ENCODE measurements at regions not wholly inside any gene's neighbourhood (a gene's known extent, or its start where the extent isn't known, plus 50 kb on each side); places are given as distances from the start of the nearest gene placed in this dataset.
"Not testable (repeated sequence)": the region's sequence is repeated elsewhere in the genome, so short reads cannot be mapped to it uniquely, and the experiment has no call there.

DNA sequence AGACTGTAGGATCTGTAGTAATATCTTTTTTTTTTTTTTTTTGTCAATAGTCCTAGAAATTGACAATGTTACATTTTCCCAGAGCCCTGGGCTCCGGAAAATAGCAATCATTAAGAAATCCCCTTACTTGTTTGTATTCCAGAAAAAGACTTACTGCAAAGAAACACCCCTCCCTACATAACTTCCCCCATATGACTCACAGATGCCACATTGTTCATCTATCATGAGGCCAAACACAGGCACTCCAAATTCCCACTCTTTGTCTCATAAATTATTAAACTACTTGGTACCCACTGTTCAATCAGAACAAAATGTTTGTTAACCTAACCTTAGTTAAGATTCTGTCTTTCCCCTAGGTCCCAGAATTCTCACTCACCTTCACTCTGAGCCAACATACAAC is 53.5 kb downstream of the TEX51 start:
- DNase-seq: no peak

DNA sequence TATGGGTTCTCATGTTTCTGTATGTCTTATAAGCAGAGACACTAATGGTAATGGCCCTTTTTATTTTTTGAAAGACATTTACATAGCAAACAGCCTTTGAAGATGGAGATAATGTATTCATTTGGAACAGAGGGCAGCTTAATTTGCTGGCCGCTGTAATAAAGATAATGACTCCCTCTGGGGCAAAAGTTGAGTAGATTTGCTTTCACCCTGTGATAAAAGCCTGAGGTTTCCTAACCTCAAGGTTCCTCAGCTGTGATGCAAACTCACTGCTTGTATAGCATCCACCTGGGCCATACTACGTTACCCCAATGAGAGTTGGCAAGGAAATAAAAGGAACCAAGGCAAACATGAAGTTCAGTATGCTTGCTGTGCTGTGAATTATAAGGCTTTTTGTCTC is 54.8 kb downstream of the TEX51 start:
- no peak for DNase-seq

DNA sequence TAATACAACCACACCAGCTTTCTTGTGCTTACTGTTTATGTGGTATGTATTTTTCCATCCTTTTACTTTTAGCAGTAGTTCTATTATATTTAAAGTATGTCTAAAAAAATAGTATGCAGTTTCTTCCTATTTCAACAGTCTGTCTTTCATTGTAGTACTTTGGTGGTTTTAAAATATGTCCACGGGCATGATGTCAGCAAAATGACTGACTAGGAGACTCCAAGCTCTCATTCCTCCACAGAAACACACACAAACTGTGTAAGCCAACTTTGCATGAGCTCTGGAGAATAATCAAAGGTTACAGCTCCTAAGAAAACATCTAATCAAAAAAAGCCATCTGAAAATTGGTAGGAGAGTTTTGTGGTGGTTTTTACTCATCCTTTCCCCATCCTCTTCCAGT is 56.1 kb downstream of the TEX51 start:
- DNase-seq: no peak

DNA sequence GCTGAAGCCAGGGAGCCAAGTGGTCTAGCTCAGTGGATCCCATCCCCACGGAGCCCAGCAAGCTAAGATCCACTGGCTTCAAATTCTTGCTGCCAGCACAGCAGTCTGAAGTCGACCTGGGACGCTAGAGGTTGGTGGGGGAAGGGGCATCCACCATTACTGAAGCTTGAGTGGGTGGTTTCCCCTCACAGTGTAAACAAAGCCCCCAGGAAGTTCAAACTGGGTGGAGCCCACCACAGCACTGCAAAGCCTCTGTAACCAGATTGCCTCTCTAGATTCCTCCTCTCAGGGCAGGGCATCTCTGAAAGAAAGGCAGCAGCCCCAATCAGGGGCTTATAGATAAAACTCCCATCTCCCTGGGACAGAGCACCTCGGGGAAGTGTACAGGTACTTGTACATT is 58.1 kb downstream of the TEX51 start:
- not testable (repeated sequence) for DNase-seq

DNA sequence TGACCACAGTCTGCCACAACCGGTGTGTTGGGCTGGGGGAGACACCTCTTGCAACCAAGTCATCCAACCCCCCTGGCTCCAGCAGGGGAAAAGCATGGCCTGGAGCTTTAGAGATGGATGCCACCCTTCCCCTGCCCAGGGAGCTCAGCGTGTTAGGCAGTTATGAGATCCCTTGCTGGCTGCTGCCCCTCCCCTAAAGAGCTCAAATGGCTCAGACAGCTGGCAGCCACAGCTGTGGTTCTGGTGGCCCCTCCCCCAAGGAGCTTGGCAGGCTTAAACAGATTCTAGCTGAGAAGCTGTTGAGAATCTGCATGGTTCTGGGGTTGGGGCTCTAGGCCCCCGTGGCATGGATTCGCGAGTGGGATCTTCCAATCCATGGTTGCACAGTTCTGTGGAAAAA is 64.7 kb downstream of the TEX51 start:
- no peak for DNase-seq

DNA sequence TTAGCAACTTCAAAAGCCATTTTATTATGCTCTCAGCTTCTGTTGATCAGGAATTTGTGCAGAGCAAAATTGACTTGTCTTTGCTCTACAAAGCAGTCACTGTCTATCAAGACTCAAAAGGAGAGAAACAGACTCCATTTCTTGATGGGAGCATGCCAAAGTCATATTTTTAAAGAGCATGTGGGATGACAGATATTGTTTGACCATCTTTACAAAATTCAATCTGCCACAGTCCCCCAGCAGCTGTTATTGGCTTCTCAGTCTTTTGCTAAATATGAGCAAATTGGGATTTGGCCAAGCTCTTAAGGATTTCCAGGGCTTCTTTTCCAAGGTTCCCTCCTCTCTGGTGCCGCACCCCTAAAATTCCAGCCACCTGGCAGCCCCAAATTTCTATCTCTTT is 67.9 kb downstream of the TEX51 start:
- no peak for DNase-seq

DNA sequence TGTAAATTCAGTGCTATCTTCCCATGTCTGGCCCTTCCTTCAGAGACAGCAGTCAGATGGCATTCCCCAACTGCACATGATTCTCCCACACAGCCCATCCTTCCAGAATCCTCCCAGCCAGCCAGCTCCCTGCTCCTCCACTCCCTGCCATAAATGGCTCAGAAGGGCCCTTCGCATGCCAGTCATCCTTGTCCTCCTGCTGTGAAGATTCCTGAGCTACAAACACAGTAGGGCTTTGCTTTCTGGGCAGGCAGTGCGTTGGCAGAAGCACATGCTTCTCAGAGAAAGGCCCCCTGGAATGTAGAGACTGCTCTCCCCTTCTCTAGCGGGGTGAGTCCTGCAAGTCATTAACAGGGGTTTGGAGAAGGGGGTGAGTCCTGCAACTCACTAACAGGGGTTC is 71.9 kb downstream of the TEX51 start:
- no peak for DNase-seq

DNA sequence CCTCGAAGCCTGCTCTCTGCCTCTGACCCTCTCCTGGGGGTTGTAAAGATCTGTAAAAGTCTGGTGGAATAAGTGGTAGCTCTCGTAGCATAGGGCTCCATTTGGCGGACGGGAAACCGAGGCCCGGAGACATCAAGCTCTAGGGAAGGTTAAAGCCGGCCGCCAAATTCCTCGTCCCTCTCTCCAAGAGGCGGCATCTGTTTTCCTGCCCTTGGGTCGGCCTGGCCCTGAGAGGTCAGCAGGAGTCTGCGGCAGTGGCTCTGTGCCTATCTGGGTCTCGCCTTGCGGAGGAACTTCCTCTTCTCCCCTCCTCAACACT is 72.4 kb downstream of the TEX51 start:
- no peak for DNase-seq

DNA sequence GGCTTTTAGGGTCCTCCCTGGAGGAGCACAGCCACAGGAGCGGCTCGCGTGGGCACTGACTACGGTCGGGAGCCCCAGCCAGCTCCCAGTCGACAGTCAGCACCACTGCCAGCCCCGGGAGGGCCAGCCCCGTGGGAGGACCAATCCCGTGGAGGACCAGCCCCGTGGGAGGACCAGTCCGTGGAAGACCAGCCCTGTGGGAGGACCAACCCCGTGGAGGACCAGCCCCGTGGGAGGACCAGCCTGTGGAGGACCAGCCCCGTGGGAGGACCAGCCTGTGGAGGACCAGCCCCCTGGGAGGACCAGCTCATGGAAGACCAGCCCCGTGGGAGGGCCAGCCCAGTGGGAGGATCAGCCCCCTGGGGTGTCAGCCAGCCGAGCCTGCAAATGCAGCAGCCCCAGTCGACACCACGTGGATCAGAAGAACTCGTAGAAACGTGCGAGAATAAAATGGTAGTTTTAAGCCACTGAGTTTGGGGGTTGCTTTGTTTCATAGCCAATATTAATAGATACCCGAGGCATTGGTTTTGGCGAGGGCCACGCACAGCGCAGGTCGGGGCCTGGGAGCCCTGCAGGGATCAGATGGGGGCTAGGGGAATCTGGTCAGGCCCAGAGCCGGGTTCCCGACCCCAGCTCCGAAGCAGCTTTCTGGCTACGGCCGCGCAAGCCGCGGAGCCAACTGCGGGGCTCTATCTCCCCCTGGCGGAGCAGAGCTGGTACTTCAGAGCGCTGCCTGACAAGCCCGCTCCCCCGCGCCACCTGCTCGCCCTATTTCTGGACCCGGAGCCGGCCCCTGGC is 73.0 kb downstream of the TEX51 start:
- DNase-seq: peak; percentile 17 to 30

DNA sequence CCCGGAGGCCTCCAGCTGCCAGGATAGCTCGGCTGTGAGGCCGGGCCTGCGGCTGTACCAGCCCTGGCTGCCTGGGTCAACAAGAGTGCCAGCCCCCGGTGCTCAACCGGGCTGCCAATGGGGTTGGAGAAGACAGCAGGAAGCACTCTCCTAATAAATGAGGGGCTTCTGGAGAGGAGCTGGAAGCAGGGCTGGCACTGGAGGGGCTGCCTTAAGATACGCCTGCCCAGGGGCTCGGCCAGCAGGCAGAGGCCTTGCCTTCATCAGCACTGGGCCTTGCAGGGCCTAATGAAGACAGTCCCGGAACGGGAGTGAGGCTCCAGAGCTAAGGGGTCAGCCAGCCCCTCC is 73.6 kb downstream of the TEX51 start:
- DNase-seq: no peak

DNA sequence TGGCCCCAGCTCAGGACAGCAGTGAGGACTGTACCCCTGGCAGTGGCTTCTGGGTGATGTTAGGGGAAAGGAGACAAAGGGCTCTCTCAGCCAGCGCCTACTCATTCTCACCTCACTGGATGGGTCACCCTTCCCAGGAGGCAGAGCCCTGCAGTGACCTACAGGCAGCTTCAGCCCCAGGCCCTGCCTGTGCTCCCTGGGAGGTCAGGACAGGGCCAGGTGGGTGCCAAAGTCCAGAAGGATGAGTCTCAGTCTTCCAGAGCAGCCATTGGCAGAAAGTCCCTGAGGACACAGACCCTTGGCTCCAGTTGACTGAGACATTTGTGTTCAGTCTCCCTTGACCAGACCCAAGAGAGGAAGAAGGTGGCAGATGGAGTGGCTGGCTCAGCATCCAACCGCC is 75.1 kb downstream of the TEX51 start:
- DNase-seq: no peak

DNA sequence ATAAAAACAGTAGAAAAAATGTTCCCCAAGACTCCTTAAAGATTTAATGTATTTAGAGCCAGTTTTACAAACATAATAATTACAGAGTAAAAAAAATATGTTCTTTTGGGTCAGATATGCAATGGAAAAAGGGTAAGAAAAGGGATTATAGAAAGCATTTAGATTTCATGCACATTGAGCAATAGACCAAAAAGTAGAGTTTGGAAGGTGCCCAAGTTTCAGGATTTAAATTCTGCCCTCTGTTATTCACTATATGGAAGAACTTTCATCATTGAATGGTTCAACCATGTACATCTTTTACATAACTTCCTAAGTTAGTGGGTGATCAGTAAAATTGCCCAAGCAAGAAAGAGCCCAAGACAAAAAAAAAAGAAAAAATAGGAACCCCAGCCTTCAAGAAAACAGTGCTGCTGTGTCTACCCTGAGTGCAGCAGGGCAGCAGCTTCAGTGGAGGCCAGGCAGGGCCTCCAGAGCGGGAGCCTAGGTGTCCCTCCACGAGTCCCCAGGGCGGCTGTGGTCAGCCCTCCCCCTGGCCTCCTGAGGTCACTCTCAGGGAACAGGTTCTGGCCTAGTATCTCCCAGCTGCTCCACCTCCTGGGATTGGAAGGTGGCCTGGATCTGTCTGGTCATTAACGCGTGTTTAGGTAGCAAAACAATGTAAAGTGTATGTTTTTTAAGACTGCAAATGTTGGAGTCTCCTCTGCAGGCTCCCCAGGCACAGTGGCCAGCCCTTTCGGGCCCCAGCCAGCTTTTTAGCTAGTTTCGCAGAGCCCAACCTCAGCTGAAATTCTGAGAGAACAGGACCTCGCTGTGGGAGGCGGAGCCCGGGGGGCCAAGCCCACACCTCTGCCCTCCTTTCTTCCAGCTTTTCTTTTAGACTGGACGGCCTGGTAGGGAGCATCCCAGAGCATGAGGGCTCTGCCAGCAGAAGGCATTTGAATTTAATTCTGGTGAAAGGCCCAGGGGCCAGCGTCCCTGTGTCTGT is 77.3 kb downstream of the TEX51 start:
- peak in 1 of 2 experiments; percentile 10 for DNase-seq

DNA sequence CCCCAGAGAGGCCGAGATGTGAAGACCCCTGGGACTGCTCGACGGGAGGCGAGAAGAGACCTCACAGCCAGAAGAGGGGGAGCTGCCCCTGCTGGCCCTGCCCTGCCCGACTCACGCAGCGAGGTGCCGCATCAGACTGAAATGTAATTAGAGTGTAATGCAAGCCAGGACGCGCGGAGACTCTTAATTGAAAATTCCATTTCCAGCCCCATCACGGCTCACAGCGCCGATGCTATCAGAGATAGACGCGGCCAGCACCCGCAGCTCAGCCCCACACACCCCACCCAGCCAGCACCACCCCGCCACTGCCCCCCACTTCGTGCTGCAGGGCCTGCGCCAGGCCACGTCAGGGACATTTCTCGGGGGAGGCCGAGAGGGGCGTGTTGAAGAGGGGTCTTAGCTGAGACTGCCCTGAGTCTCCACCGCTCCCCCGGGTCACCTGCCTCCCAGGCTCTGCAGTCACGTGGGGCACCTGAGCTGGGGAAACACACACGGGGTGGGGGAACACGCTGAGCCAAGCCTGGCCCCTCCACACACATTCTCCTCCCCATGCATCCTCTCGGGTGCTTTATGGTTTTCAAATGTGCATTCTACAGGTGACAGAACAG is 78.1 kb downstream of the TEX51 start:
- DNase-seq: no peak

DNA sequence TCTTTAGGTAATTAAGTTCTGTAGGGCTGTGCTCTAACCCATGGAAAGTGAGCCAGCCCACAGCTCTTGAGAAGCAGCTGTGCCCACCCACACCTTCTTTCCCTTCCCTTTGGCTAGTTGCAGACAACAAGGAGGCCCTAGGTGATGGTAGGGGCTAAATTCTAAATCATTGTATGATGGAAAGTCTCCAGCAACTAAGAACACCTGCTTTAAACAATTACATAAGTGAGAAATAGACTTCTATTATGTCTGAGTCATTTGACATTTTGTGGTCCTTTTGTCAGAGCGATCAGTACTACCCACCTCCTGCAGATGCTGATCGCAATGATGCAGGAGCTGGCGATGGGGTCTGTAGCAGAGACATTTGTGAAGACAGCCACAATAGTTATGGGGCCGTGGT is 79.6 kb downstream of the TEX51 start:
- no peak for DNase-seq

DNA sequence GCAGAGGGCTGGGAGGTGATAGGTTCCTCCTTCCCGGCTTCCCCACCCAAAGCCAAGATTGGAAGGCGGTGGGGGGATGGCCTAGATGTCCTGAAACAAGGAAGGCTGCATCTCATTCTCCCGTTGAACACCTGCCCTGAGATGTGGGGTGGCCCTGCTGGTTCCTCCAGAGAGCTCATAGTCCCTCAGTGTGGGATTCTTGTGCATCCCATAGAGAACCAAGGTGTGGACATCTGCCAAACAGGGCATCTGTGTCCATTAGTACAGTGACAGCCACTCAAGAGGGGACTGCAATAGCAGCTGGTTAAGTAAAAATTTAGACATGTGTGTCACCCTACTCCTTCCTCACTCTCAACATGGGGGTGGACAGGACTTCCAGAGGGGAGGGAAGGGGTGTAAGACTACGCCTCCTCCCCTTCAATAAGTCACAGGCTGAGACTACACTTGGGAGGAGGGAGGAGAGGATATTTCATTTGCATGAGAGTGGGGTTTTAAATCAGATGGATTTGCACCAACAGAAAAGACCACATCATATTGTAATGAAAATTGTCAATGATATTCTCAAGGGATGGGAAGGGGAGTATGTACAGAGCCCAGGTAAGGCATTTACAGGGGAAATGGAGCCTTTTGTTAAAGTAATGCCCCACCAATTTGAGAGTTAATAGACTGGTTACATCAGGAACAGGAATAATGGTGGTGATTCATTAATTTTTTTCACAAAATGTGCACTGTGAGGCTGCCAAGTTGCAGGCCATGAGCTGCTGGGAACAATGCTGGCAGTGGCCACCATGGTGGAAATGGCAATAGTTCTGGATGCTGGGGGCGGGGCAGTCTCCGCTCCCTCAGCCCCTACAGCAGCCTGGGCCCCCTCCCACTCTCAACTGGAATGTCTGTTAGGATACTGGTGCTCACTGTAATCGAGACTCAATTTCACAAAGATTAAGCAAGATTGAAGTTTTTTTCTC is 80.6 kb downstream of the TEX51 start:
- no peak for DNase-seq

DNA sequence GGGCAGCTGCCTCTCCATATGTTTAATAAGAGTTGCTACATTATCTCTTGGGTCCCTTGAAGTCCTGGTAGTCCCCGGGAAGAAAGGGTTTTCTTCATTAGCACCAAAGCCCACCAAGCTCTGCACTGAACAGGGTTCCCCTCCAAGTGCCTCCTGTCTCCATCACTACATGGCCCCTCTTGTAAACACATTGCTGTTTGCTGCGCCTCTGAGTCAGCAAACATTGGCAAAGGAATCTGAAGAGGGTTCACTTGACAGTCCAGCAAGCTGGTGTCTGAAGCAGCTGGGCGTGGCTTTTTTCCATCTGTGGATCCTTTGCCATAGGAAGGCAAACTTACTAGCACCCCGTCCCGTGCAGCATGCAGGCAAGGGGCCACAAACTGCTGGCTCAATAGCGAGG is 82.8 kb downstream of the TEX51 start:
- DNase-seq: no peak

DNA sequence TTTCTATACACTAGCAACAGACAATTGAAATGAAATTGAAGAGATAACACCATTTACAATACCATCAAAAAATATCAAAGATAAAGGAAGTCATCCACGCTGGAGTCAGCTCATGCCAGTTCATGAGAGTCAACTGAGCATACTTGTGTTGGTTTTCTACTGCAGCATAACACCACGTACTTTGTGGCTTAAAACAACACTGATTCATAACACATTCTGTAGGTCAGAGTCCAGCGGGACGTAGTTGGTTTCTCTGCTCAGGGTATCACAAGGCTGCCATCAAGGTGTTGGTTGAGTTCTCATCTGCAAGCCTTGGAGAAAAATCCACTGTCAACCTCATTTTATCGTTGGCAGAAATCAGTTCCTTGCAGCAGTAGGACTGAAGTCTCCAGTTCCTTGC is 84.2 kb downstream of the TEX51 start:
- no peak for DNase-seq

DNA sequence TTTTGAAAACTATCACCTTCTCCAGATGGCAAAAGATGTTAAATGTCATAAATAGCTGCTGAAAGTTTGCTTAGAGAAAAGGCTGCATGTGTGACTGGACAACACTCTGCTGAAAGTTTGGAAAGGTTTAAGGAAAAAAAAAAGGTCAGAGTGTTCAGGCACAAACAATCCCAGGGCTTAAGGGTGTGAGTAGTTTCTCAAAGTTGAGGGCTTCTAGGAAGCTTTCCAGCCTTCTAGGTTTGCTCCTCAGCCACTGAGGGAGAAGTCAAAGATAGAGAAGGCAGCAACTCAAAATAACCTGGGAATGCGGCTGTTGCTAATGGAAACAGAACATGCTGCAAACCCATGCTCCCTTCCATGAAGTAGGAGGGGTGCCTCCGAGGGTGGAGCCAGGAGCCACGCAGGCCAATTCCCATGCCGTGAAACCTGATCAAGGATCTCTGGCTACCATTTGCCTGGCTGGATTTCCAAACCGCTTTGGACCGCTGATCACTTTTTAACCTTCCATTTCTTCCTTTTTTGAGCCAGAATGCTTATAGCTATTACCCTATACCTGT is 88.0 kb downstream of the TEX51 start:
- no peak for DNase-seq

DNA sequence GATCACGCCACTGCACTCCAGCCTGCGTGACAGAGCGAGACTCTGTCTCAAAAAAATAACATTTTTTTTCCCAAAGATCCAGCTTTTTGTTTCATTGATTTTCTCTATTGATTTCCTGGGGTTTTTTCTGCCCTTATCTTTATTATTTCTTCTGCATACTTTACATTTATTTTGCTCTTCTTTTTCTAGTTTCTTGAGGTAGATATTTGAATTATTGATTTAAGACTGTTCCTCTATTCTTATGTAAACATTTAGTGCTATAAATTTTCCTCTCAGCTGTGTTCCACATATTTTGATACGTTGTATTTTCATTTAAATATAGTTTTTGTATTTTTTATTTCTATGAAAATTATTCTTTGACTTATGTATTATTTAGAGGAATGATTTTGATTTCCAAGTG is 89.8 kb downstream of the TEX51 start:
- DNase-seq: no peak

DNA sequence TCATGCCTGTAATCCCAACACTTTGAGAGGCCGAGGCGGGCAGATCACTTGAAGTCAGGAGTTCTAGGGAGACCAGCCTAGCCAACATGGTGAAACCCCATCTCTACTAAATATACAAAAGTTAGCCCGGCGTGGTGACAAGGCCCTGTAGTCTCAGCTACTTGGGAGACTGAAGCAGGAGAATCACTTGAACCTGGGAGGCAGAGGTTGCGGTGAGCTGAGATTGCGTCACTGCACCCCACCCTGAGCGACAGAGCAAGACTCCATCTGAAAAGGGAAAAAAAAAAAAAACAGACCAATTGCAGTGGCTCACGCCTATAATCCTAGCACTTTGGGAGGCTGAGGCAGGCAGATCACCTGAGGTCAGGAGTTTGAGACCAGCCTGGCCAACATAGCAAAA is 90.4 kb downstream of the TEX51 start:
- DNase-seq: not testable (repeated sequence)

DNA sequence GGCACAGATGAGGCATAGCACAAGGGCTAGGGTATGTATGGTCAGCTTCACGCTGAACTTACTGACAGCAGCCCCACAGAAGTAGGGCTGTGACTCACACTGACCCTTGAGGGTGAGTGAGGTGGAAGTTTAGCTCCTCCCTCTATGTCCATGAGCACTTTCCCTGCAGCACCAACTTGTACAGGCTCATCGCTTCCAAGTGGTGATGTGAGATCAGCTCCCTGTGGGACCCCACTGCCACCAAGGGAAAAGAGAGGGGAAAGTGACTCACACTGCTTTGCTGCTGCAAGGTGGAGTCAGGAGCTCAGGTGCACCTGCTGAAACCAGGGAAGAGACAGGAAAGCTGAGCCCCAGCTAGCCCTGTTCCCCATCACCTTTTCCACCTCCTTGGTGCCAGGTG is 91.5 kb downstream of the TEX51 start:
- no peak for DNase-seq
